Prostate gland (tissue), 2 donors: ENCODE measurements at regions not wholly inside any gene's neighbourhood (a gene's known extent, or its start where the extent isn't known, plus 50 kb on each side); places are given as distances from the start of the nearest gene placed in this dataset.

Experiments used
- CTCF ChIP-seq, 4 experiments: fragments of 200-600 bp in 2 of 4; fragments of 450-650 bp in 2 of 4; sonication (generic) in 2 of 4; IDR thresholded peaks; 1 replicate in 3 of 4; 2 replicates in 1 of 4; pipeline ENCODE4 v1.5.1; 2016 to 2019; ENCODE audit warnings: antibody characterized with exemption in 4 of 4, mild to moderate bottlenecking in 2 of 4, moderate library complexity in 2 of 4
- POLR2A ChIP-seq: fragments of 450-650 bp; IDR thresholded peaks from one replicate; pipeline ENCODE4 v1.6.1; 2016; ENCODE audit warnings: antibody characterized with exemption, mild to moderate bottlenecking
- POLR2AphosphoS5 ChIP-seq: sonication (generic); formaldehyde crosslinking; IDR thresholded peaks from one replicate; pipeline ENCODE4 v1.6.1; 2017; ENCODE audit warnings: antibody characterized with exemption

GRCh38 chr2:51960841-51961335 is 929.0 kb upstream of the NRXN1 start:
- TF ChIP-seq CTCF (IDR thresholded peaks at IDR 0.05) (no peak), POLR2A (no peak), POLR2AphosphoS5 (no peak)
